MG63 (cell line): ENCODE measurements at regions not wholly inside any gene's neighbourhood (a gene's known extent, or its start where the extent isn't known, plus 50 kb on each side); places are given as distances from the start of the nearest gene placed in this dataset.

Source experiments
- DNase-seq: peaks from one replicate; pipeline ENCODE4 v3.0.0-alpha.2; 2020
- H3K27me3 ChIP-seq: fragments of 250-450 bp; sonication (Bioruptor Pico); 2 replicates; pipeline ENCODE4 v1.5.1; 2020; ENCODE audit warnings: mild to moderate bottlenecking, moderate library complexity
- H3K36me3 ChIP-seq: fragments of 250-450 bp; sonication (Bioruptor Pico); 2 replicates; pipeline ENCODE4 v1.5.1; 2020; ENCODE audit warnings: mild to moderate bottlenecking, moderate library complexity
- H3K4me3 ChIP-seq: fragments of 250-450 bp; sonication (Bioruptor Pico); 2 replicates; pipeline ENCODE4 v1.5.1; 2020; ENCODE audit warnings: mild to moderate bottlenecking, moderate library complexity
- H3K9me3 ChIP-seq: fragments of 250-450 bp; sonication (Bioruptor Pico); 2 replicates; pipeline ENCODE4 v1.5.1; 2020; ENCODE audit warnings: mild to moderate bottlenecking, moderate library complexity

GRCh38 chr12:42987216-42987650, 397.7 kb upstream of the PRICKLE1 start:
- no peaks in the 10 kb centered on the region for H3K27me3 ChIP-seq
- no peak overlapping the region for H3K4me3 ChIP-seq
- H3K36me3 ChIP-seq, result no peaks in the 10 kb centered on the region
- no peak for DNase-seq
- H3K9me3 ChIP-seq, result no peaks in the 10 kb centered on the region

- H3K9me3 ChIP-seq, result no peaks in the 10 kb centered on the region
- no peaks in the 10 kb centered on the region for H3K27me3 ChIP-seq
- DNase-seq, result no peak
- no peak overlapping the region for H3K4me3 ChIP-seq
- no peaks in the 10 kb centered on the region for H3K36me3 ChIP-seq
Observed at GRCh38 chr12:42985506-42985905, 396.0 kb upstream of the PRICKLE1 start.

GRCh38 chr12:42982828-42983227, 393.3 kb upstream of the PRICKLE1 start:
- H3K36me3 ChIP-seq, result no peaks in the 10 kb centered on the region
- H3K9me3 ChIP-seq, result no peaks in the 10 kb centered on the region
- H3K4me3 ChIP-seq, result no peak overlapping the region
- H3K27me3 ChIP-seq, result no peaks in the 10 kb centered on the region
- no peak for DNase-seq

- Histone ChIP-seq H3K36me3 (no peaks in the 10 kb centered on the region), H3K9me3 (no peaks in the 10 kb centered on the region), H3K4me3 (no peak overlapping the region), H3K27me3 (no peaks in the 10 kb centered on the region)
- DNase-seq, result peak; percentile 16
Observed at GRCh38 chr12:42981379-42981778, 391.8 kb upstream of the PRICKLE1 start.

- Histone ChIP-seq H3K36me3 (no peaks in the 10 kb centered on the region), H3K27me3 (no peaks in the 10 kb centered on the region), H3K4me3 (no peak overlapping the region), H3K9me3 (no peaks in the 10 kb centered on the region)
- no peak for DNase-seq
Observed at GRCh38 chr12:42980441-42980840, 390.9 kb upstream of the PRICKLE1 start.

- H3K36me3 ChIP-seq, result no peaks in the 10 kb centered on the region
- no peak for DNase-seq
Observed at GRCh38 chr12:42979746-42980145, 390.2 kb upstream of the PRICKLE1 start.

GRCh38 chr12:42978708-42979107, 389.2 kb upstream of the PRICKLE1 start:
- no peak for DNase-seq
- Histone ChIP-seq H3K36me3 (no peaks in the 10 kb centered on the region), H3K9me3 (no peaks in the 10 kb centered on the region), H3K27me3 (no peaks in the 10 kb centered on the region), H3K4me3 (no peak overlapping the region)

More at GRCh38 chr12:42979746-42980145, 390.2 kb upstream of the PRICKLE1 start:
- Histone ChIP-seq H3K27me3 (no peaks in the 10 kb centered on the region), H3K4me3 (no peak overlapping the region), H3K9me3 (no peaks in the 10 kb centered on the region)

- Histone ChIP-seq H3K36me3 (no peaks in the 10 kb centered on the region), H3K9me3 (no peaks in the 10 kb centered on the region), H3K4me3 (no peak overlapping the region), H3K27me3 (no peaks in the 10 kb centered on the region)
- no peak for DNase-seq
Observed at GRCh38 chr12:42977451-42978230, 388.1 kb upstream of the PRICKLE1 start.

- no peaks in the 10 kb centered on the region for H3K27me3 ChIP-seq
- no peaks in the 10 kb centered on the region for H3K36me3 ChIP-seq
- H3K9me3 ChIP-seq, result 0 out of 2 replicates have a peak, but pooled peaks cover under 1% of the 10 kb centered on the region
- no peak overlapping the region for H3K4me3 ChIP-seq
- DNase-seq, result no peak
Observed at GRCh38 chr12:42976620-42977019, 387.1 kb upstream of the PRICKLE1 start.

GRCh38 chr12:42976122-42976521, 386.6 kb upstream of the PRICKLE1 start:
- no peaks in the 10 kb centered on the region for H3K27me3 ChIP-seq
- DNase-seq, result no peak
- 0 out of 2 replicates have a peak, but pooled peaks cover 3% of the 10 kb centered on the region for H3K9me3 ChIP-seq
- H3K4me3 ChIP-seq, result no peak overlapping the region
- no peaks in the 10 kb centered on the region for H3K36me3 ChIP-seq

- no peak overlapping the region for H3K4me3 ChIP-seq
- DNase-seq, result no peak
- 0 out of 2 replicates have a peak, but pooled peaks cover 6% of the 10 kb centered on the region for H3K9me3 ChIP-seq
- no peaks in the 10 kb centered on the region for H3K27me3 ChIP-seq
- no peaks in the 10 kb centered on the region for H3K36me3 ChIP-seq
Observed at GRCh38 chr12:42969355-42969754, 379.8 kb upstream of the PRICKLE1 start.

GRCh38 chr12:42968426-42968825, 378.9 kb upstream of the PRICKLE1 start:
- DNase-seq, result no peak
- Histone ChIP-seq H3K4me3 (no peak overlapping the region), H3K36me3 (no peaks in the 10 kb centered on the region), H3K27me3 (no peaks in the 10 kb centered on the region), H3K9me3 (0 out of 2 replicates have a peak, but pooled peaks cover 6% of the 10 kb centered on the region)

GRCh38 chr12:42967850-42968249, 378.3 kb upstream of the PRICKLE1 start:
- H3K4me3 ChIP-seq, result no peak overlapping the region
- no peak for DNase-seq
- H3K36me3 ChIP-seq, result no peaks in the 10 kb centered on the region
- 0 out of 2 replicates have a peak, but pooled peaks cover 6% of the 10 kb centered on the region for H3K9me3 ChIP-seq
- H3K27me3 ChIP-seq, result no peaks in the 10 kb centered on the region

- no peak for DNase-seq
- H3K9me3 ChIP-seq, result peaks cover 7% of the 10 kb centered on the region
- no peaks in the 10 kb centered on the region for H3K36me3 ChIP-seq
- no peak overlapping the region for H3K4me3 ChIP-seq
- no peaks in the 10 kb centered on the region for H3K27me3 ChIP-seq
Observed at GRCh38 chr12:42963988-42964387, 374.4 kb upstream of the PRICKLE1 start.

- no peak for DNase-seq
- Histone ChIP-seq H3K27me3 (no peaks in the 10 kb centered on the region), H3K9me3 (peaks cover 10% of the 10 kb centered on the region), H3K36me3 (no peaks in the 10 kb centered on the region), H3K4me3 (no peak overlapping the region)
Observed at GRCh38 chr12:42962384-42962783, 372.8 kb upstream of the PRICKLE1 start.

- Histone ChIP-seq H3K9me3 (peaks cover 10% of the 10 kb centered on the region), H3K4me3 (no peak overlapping the region), H3K27me3 (no peaks in the 10 kb centered on the region), H3K36me3 (no peaks in the 10 kb centered on the region)
- peak; percentile 58 for DNase-seq
Observed at GRCh38 chr12:42961395-42961794, 371.8 kb upstream of the PRICKLE1 start.

- no peaks in the 10 kb centered on the region for H3K27me3 ChIP-seq
- H3K36me3 ChIP-seq, result no peaks in the 10 kb centered on the region
- no peak for DNase-seq
- no peak overlapping the region for H3K4me3 ChIP-seq
- H3K9me3 ChIP-seq, result peaks cover 10% of the 10 kb centered on the region
Observed at GRCh38 chr12:42960087-42960527, 370.6 kb upstream of the PRICKLE1 start.

- peaks cover 10% of the 10 kb centered on the region for H3K9me3 ChIP-seq
- H3K4me3 ChIP-seq, result no peak overlapping the region
- H3K36me3 ChIP-seq, result no peaks in the 10 kb centered on the region
- H3K27me3 ChIP-seq, result no peaks in the 10 kb centered on the region
- peak; percentile 65 for DNase-seq
Observed at GRCh38 chr12:42958291-42958674, 368.7 kb upstream of the PRICKLE1 start.
